H1 (cell line): ENCODE measurements at regions not wholly inside any gene's neighbourhood (a gene's known extent, or its start where the extent isn't known, plus 50 kb on each side); places are given as distances from the start of the nearest gene placed in this dataset.

ENCODE experiments used
- CBX8 ChIP-seq: fragments of 300-800, 300-1000 bp; sonication (generic); IDR thresholded peaks from 2 replicates; pipeline ENCODE4 v1.7.1; 2016; ENCODE audit warnings: low read depth, low read length, borderline replicate concordance
- CREB1 ChIP-seq: IDR thresholded peaks from 2 replicates; pipeline ENCODE4 v1.6.1; 2012; ENCODE audit warnings: inconsistent platforms
- EGR1 ChIP-seq: IDR thresholded peaks from 2 replicates; pipeline ENCODE4 v1.6.1; 2011; ENCODE audit warnings: low read depth, low read length, borderline replicate concordance
- HDAC2 ChIP-seq, 2 experiments: fragments of 300-600 bp in 1 of 2; sonication (generic) in 1 of 2; IDR thresholded peaks; 2 replicates each; pipeline ENCODE4 v1.6.1; 2011 to 2012; ENCODE audit warnings: low read depth in 2 of 2, low read length in 2 of 2, mild to moderate bottlenecking in 2 of 2, moderate library complexity in 2 of 2, borderline replicate concordance in 1 of 2, inconsistent platforms in 1 of 2

DNA sequence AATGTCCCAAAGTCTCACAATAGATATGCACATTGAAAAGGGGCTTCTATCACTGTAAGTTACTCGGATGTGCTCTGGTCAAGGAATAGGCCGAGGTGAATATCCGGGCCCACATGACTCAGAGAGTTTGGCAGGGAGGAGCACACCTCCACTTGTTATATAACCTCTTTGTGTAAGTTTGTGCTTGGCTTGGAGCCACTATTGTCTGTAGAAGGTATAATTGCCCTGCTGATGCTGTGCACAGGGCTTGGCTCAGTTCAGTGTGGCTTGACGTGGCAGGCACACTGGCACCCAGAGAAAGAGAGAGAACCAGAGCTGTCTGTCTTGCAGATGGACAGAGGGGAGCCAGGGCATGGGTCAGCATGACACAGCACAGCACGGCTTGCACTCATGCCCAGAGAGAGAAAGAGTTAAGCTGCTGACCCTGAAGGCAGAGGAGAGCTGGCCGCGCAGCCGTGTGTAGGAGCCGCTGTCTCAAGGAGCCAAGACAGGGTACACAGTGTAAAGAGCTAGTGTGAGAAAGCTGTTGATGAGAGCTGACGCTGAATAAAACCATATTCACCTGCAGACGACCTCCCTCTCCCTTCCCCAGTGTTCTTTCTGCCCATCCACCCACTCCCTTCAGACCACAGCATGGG, 482.5 kb downstream of the C6orf118 start (continued):
- no peak for TF ChIP-seq HDAC2 (IDR thresholded peaks at IDR 0.05; ENCODE audit: borderline replicate concordance in 1 of 2, low read depth in 2 of 2, low read length in 2 of 2)
- TF ChIP-seq CBX8 = no peak
- no peak for TF ChIP-seq CREB1
- no peak for TF ChIP-seq EGR1
